ENCODE measurements at regions not wholly inside any gene's neighbourhood (a gene's known extent, or its start where the extent isn't known, plus 50 kb on each side); places are given as distances from the start of the nearest gene placed in this dataset.

- DNase-seq (ENCODE audit: low spot score) = no peak
Measured at GRCh38 chr17:73815474-73815873, 171.2 kb upstream of the SDK2 start.

GRCh38 chr17:73819440-73820395, 175.5 kb upstream of the SDK2 start:
- no peak for DNase-seq (ENCODE audit: low spot score)

DNA sequence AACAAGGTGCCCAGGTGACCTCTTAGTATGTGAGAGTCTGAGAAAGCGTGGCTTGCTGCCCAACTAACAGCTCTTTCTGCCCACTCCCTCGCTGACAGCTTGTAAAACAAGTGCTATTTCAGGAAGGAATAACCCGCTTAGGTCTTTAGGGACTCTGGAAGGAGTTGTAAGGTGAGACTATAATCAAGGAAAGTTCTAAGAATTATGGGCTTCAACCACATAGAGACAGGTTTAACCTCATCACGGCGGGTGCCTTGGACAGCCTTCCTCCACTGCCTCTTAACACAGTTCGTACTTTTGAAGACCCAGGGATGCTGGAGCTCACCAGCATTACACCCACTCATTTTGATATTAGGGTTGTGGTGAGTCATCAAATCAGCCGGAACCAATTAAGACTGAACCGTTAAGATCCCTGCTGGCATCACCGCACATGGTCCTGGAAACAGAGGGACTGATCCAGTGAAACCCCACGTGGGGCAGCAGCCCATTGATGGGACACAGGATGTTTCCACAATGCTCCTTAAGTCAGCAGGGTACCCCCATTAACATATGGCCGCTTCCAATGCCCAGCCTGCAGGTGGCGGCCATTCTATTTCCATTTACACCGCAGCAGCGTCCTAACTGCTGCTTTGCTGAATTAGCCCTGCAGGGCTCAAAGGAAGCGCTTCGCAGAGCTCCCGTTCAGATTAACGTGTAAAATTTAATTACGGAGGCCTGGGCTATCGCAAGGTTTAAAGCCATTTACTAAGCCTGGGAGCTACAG, 176.6 kb upstream of the SDK2 start:
- DNase-seq (ENCODE audit: low spot score) = peak; percentile 78

DNA sequence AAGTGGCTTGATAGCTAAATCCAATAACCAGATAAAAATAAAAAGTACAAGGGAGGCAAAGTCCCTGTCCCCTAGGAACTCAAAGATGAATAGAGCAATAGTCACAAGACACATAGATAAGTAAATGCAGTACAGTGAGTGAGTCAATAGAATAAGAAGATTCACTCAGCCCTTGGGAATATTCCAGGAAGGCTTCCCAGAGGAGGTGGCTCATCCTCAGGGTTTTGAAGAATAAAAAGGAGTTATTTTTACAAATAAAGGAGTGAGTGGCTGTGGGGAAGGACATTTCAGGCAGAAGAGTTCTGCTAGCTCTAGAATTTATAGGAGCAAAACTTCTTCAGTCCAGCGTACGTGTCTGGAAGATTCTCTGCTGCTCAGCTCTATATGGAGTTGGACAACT, 177.4 kb upstream of the SDK2 start:
- no peak for DNase-seq (ENCODE audit: low spot score)

GRCh38 chr17:73822371-73822770, 178.1 kb upstream of the SDK2 start:
- DNase-seq (ENCODE audit: low spot score) = no peak

- DNase-seq (ENCODE audit: low spot score) = no peak
Measured at GRCh38 chr17:73823684-73824083, 179.4 kb upstream of the SDK2 start.

DNA sequence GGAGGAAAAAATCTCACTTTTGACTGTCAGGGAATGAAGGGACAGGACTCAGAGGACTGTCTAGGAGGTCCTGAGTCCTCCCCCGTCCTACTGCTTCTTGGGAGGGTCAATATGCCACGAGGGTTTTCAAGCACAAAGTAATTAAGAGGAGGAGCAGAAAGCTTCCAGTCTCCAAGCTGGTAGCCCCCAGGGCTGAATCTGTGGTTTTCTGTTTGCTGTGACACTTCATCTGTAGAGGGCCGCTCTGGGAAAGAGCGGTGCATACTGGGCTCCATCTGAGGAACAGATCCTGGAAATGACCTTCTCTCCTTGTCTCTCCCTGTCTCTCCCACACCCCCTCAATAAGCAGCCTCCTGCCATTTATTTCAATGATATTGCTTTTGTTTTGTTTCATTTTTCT, 180.1 kb upstream of the SDK2 start:
- no peak for DNase-seq (ENCODE audit: low spot score)

DNA sequence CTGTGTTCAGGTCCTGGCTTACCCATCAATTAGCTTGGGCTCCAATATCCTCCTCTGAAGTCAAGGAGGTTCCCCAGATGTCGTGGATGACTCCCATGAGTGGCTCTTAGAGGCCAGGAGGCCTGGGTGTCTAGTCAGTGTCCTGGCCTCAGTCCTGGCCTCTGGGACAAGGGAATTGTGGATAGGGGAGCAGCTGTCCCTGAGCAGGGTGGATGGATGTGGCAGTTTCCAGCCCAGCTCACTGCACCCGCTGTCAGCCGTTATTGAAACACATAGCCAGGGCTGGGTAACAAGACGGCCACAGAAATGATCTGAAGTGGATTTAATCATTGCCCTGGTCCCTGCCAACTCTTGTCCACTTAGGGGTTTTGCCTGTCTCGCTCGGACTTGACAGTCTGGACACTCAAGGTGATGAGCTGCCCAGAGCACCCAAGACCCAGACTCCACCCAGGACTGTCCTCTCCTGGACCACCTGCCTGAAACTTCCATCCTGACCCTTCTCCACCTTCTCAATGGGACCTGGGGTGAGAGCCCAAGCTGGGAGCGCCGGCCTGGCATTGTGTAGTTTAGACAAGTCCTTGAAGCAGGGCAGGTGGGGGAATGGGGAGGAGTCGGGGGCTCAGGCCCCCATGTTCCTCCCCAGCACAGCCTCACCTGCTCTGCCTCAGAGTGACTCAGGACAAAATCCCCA, 182.1 kb upstream of the SDK2 start:
- DNase-seq (ENCODE audit: low spot score) = no peak

DNA sequence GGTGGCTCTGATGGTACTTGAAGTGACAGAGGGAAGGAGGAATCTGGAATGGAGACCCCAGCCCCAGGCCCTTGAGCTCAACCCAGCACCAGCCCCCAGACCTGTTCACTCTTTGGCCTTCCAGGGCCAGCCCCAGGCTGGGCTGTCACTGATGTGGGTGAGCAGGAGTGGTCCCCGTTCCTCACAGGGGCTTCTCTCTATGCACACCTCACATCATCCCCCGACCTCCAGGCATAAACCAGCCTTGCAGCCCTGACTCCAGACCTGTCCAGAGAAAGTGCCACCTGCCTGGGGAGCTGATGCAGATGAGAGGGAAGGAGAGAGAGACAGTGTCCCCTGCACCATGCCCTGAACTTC, 182.6 kb upstream of the SDK2 start:
- no peak for DNase-seq (ENCODE audit: low spot score)

GRCh38 chr17:73827627-73828291, 183.5 kb upstream of the SDK2 start:
- DNase-seq (ENCODE audit: low spot score) = no peak

DNA sequence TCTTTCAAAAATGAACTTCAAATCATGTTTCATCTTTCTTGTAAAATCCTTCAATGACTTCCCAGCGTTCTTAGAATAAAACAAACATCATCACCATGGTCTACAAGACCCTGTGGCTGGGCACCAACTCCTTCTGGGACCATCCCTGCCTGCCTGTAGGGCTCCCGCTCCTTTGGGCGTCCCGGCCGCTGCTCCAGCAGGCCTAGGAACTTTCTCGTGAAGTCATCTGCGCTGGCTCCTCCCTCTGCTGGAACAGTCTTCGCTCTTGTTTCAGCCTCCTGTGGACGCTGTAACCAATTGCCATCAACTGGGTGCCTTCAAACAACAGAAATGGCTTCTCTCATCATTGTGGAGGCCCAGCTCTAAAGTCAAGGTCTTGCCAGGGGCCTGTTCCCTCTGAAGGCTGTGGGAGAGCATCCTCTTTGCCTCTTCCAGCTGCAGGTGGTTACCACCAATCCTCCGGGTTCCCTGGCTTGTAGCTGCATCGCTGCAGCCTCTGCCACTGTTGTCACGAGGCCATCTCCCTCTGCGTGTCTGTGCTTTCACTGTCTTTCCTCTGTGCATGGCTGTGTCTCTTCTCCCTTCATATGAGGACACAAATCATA, 185.5 kb upstream of the SDK2 start:
- no peak for DNase-seq (ENCODE audit: low spot score)

DNA sequence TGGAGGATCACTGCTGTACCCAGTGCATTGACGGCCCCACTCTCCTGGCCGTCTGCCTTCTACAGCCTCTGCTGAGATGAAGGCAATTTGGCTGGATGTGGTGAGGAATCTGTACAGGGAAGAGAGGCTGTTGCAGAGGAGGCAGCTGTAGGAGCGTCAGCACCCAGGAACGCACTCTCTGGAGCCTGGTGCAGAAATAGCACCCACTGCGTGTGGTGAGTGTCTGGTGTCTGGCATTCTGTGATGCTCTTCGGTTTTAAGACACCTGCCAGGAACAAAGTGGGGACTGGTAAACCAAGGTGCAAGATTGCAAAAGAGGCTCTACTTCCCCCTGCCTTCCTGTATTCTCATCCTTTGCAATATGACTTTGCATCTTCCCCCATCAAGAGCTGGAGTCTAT, 187.5 kb upstream of the SDK2 start:
- DNase-seq (ENCODE audit: low spot score) = no peak

- no peak for DNase-seq (ENCODE audit: low spot score)
Measured at GRCh38 chr17:73833775-73834488, 189.7 kb upstream of the SDK2 start.

DNA sequence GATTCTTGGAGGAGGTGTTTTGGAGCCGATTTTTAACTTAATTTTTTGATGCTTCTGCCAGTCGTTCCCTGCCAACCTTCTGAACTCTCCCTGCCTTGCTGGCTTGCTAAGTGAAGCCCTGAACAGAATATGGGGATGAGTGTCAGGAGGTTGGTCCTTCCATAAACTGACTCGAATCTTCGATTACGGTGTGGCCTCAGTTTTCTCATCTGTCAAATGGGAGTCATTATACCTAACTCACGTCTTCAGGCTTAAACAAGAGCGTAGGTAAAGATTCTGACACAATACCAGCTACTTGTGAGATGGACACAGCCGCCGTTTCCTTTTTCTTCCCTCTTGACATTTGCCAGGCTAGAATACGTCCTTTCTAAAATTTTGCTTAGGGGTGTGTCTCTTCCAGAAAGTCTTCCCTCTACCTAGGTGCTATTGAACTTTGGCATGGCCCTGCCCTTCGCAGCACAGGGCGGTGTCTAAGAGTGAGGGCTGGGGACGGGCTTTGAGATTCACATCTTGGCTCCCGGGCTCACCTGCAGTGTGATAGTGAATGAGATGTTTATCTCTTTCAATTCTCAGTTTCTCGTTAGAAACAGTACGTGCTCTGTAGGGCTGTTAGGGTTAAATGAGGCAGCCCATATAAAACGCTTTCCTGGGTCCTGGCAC, 190.6 kb upstream of the SDK2 start:
- no peak for DNase-seq (ENCODE audit: low spot score)

DNA sequence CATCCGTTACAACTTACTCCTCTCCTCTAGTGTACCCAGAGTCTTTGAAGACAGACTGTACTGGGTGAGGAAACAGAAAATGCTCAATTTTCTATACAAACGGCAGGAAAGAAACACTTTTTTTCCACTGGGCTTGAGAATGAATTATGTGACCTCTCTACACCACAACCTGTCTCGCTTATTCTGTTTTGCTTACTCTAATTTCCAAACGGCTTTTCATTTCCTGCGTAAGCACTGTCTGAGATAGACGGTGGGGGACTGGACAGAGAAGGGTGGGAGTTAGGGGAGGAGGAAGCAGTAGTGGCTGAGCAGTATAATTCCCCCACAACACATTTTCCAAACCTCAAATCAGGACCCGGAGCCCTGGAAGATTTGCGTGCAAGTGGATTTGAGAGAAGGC, 191.4 kb upstream of the SDK2 start:
- DNase-seq (ENCODE audit: low spot score) = no peak

GRCh38 chr17:73838815-73839214, 194.6 kb upstream of the SDK2 start:
- no peak for DNase-seq (ENCODE audit: low spot score)

- DNase-seq (ENCODE audit: low spot score) = no peak
Measured at GRCh38 chr17:73840829-73841228, 196.6 kb upstream of the SDK2 start.

- peak; percentile 68 for DNase-seq (ENCODE audit: low spot score)
Measured at GRCh38 chr17:73841431-73842060, 197.3 kb upstream of the SDK2 start.

DNA sequence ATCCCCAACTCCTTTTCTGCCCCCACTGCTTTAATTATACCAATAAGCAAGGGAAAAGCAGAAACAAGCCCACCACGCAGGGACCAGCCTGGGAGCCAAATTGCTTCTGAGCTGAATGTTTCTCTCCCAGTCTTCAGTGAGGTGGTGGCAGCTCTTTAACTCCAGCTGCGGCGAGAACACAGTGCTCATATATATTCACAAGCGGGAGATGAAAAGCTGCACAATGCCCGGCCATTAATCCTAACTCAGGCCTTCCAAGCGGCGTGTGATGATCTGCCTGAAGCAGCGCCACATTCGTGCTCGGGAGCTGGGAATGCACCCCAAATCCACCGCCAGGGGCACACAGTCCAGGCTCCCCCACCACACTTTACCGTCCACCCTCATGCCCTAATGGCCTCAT, 203.7 kb upstream of the SDK2 start:
- DNase-seq (ENCODE audit: low spot score) = no peak

DNA sequence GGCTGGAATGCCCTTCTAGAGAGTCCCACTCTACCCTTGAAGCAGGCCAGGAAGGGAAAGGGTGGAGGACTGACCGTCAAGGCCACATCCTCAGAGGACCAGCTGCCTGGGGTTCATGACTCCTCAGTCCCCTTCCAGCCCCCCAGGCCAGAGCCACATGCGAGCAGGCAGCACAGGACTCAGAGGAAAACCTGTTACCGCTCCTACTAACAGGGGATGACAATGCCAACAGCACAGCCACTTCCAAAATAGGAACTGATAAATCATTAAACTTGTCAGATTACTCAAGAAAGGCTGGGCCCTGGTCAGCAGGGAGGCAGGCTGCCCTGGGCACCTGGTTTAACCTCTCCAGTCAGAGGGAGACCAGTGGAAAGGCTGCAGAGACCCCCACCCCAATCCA, 206.2 kb upstream of the SDK2 start:
- no peak for DNase-seq (ENCODE audit: low spot score)
